Astrocyte of the hippocampus (primary cell): ENCODE measurements at regions not wholly inside any gene's neighbourhood (a gene's known extent, or its start where the extent isn't known, plus 50 kb on each side); places are given as distances from the start of the nearest gene placed in this dataset.

ENCODE experiments used
- DNase-seq: peaks from one replicate; pipeline ENCODE4 v3.0.0; 2011; ENCODE audit warnings: low read depth, low spot score

- no peak for DNase-seq
Measured at GRCh38 chr16:60810250-60810649, 1226.0 kb downstream of the CDH8 start.

GRCh38 chr16:60792437-60792836 is 1243.8 kb downstream of the CDH8 start:
- DNase-seq: no peak

- peak; percentile 12 for DNase-seq
Measured at GRCh38 chr16:60788631-60789030, 1247.6 kb downstream of the CDH8 start.

- DNase-seq: peak; percentile 4
Measured at GRCh38 chr16:60776281-60776680, 1260.0 kb downstream of the CDH8 start.

GRCh38 chr16:60771138-60771537 is 1265.1 kb downstream of the CDH8 start:
- DNase-seq: no peak

GRCh38 chr16:60770384-60770783 is 1265.9 kb downstream of the CDH8 start:
- peak; percentile 1 for DNase-seq

- DNase-seq: no peak
Measured at GRCh38 chr16:60763869-60764268, 1272.4 kb downstream of the CDH8 start.

GRCh38 chr16:60755907-60756306 is 1280.3 kb downstream of the CDH8 start:
- DNase-seq: peak; percentile 35

GRCh38 chr16:60748366-60748765 is 1287.9 kb downstream of the CDH8 start:
- DNase-seq: no peak

GRCh38 chr16:60744198-60744597 is 1292.0 kb downstream of the CDH8 start:
- no peak for DNase-seq

GRCh38 chr16:60741810-60742209 is 1294.4 kb downstream of the CDH8 start:
- peak; percentile 66 for DNase-seq

GRCh38 chr16:60739737-60740683 is 1296.2 kb downstream of the CDH8 start:
- DNase-seq: no peak

GRCh38 chr16:60731329-60732050 is 1304.7 kb downstream of the CDH8 start:
- DNase-seq: no peak

GRCh38 chr16:60729051-60729450 is 1307.2 kb downstream of the CDH8 start:
- peak; percentile 44 for DNase-seq

- no peak for DNase-seq
Measured at GRCh38 chr16:60727851-60728250, 1308.4 kb downstream of the CDH8 start.

- no peak for DNase-seq
Measured at GRCh38 chr16:60720060-60720459, 1316.2 kb downstream of the CDH8 start.

- DNase-seq: no peak
Measured at GRCh38 chr16:60717808-60718207, 1318.4 kb downstream of the CDH8 start.

GRCh38 chr16:60712144-60712543 is 1324.1 kb downstream of the CDH8 start:
- peak; percentile 12 for DNase-seq

GRCh38 chr16:60704726-60705125 is 1331.5 kb downstream of the CDH8 start:
- no peak for DNase-seq

- no peak for DNase-seq
Measured at GRCh38 chr16:60703096-60703495, 1333.1 kb downstream of the CDH8 start.

GRCh38 chr16:60686824-60687223 is 1349.4 kb downstream of the CDH8 start:
- DNase-seq: no peak

GRCh38 chr16:60684002-60684401 is 1352.2 kb downstream of the CDH8 start:
- no peak for DNase-seq

GRCh38 chr16:60682219-60682618 is 1354.0 kb downstream of the CDH8 start:
- no peak for DNase-seq
